GM19468 (cell line): ENCODE measurements at regions not wholly inside any gene's neighbourhood (a gene's known extent, or its start where the extent isn't known, plus 50 kb on each side); places are given as distances from the start of the nearest gene placed in this dataset.
A peak's percentile ranks its signal among the peaks of the same experiment; 100 is the strongest.

ENCODE experiments used
- ATAC-seq: cut with Tn5 transposase; IDR thresholded peaks from one replicate; pipeline ENCODE4 v1.9.1; 2021; ENCODE audit warnings: mild to moderate bottlenecking, moderate library complexity, moderate number of reproducible peaks; ENCODE audit not compliant: unreplicated experiment; ENCODE audit errors: extremely low read depth

DNA sequence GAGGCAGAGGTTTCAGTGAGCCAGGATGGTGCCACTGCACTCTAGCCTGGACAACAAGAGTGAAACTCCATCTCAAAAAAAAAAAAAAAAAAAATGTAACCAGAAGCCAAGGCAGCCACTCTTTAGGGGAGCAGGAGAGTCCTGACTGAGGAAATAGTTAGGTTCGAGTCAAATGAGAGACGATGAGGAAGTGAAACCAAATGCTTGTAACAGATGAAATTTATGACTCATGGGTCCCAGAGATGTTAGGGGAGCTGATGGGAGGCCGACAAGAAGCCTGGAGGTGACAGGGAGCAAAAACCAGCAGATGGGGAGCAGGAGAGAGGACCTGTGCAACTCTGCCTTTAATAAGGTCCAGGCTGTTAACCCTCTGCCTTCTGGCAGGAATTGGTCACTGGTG is 756.1 kb upstream of the DDX18 start:
- ATAC-seq = peak; percentile 46

DNA sequence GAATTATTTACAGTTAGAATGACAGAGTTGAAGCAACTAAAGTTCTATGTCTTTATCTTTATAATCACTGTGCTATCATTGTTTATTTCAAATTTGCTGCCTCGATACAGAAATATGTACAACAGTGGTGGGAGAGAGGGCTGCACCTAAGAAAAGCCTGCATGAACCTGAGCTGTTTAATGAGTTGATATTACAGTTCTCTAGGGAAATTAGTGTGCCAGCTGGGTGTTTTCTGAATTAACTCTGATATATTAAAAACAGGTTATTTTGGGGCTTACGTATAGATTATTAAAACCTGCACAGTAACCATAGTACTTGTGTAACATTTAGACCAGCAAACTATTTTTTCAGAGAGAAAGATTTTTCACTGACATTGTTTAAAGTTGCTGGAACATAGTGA is 750.5 kb upstream of the DDX18 start:
- no peak for ATAC-seq

DNA sequence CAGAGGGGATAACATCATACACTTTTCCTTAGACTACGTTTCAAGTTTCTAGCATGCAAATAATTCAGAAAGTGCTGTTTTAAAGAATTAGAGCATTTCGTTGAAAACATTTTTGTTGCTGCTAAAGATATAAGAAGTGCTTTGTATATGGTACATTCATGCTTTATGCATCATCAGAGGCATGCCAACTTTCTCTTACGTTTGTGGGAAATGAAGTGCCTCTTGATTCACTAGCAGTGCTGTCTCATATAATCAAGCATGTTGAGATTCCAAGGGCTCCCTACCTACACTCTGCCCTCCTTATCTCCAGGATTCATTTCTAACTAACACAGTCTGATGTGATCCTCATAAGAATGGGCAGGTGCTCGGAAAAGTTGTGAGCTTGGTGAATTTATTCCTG is 748.6 kb upstream of the DDX18 start:
- no peak for ATAC-seq

- no peak for ATAC-seq
Measured at GRCh38 chr2:117067900-117068299, 746.6 kb upstream of the DDX18 start.

GRCh38 chr2:117068371-117068770 is 746.1 kb upstream of the DDX18 start:
- ATAC-seq = no peak

GRCh38 chr2:117071556-117072102 is 742.9 kb upstream of the DDX18 start:
- ATAC-seq = no peak

GRCh38 chr2:117074756-117075155 is 739.7 kb upstream of the DDX18 start:
- ATAC-seq = no peak

DNA sequence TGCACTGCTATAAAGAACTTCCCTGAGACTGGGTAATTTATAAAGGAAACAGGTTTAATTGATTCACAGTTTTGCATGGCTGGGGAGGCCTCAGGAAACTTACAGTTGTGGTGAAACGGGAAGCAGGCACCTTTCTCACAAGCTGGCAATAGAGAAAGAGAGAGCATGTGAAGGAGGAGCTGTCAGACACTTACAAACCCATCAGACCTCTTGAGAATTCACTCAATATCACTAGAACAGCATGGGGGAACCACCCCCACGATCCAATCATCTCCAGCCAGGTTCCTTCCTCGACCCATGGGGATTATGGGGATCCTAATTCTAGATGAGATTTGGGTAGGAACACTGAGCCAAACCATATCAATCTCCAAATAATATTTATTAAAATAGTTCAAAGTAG is 729.2 kb upstream of the DDX18 start:
- ATAC-seq = no peak

- no peak for ATAC-seq
Measured at GRCh38 chr2:117085737-117086136, 728.8 kb upstream of the DDX18 start.

DNA sequence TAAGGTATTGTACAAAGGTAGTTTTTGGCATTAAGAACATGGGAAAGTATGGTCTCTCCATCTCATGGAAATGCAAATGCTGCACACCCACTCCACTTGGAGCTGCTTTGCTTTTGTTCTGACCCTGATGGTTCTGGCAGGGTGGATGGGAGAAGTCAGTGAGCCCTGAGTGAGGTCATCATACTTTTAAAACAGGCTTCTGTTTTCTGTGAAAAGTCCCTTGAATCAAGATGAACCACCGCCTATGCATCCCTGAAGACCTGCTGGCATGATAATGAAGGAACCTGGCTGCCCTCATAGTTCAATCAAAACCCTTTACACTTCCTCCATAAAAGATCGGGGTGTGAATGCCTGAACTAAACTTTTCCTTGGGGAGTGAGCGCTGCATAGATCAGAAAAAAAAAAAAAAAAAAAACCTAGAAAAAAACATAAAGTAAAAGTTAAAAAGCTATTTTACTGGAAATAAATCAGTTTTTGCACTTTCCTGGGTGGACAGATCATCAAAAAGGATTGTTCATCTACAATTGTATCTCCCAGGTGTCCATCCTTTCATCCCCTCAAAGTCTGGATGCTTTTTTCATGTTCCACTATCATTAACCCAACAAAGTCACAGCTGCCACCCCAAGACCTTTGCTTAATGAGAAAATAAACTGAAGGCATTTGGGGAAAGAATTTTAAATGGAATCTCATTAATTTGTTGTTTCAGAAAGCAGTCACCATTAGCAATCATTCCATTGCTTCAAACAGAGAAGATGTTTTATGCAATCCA is 728.1 kb upstream of the DDX18 start:
- ATAC-seq = no peak

GRCh38 chr2:117086943-117087250 is 727.6 kb upstream of the DDX18 start:
- no peak for ATAC-seq

DNA sequence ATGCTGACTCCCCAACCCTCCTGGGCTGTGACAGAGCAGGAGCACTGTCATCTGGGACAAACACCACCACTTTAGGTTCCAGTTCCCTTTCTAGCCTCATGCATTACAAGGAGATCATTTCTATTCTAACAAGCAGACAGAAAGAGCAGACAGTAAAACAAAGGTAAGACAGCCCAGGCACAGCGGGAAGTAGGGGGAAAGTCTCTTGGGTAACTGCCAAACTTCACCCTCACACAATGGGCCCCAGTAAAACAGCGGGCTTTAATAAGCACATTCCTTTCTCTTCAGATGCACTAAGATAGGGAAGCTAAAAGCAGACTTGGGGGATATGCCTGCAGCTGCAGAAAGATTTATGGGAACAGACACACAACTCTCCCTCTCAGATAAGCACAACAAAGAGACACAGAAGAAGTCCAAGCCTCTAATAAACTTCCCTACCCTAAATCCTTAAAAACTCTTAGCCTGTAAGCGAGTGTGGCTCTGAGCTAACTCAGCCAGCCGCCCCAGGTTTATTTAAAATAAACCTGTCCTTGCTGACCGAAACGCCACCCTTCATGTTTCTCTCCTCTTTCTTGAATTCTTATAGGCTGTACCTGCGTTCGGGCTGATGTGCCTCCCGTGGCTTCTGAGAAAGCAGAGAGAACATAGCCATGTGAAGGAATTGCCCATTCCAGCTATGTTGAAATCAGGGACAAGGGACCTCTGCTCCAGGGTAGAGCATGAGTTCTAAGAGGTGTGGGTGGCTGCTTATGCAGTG is 726.8 kb upstream of the DDX18 start:
- no peak for ATAC-seq

GRCh38 chr2:117091041-117091837 is 723.3 kb upstream of the DDX18 start:
- no peak for ATAC-seq

DNA sequence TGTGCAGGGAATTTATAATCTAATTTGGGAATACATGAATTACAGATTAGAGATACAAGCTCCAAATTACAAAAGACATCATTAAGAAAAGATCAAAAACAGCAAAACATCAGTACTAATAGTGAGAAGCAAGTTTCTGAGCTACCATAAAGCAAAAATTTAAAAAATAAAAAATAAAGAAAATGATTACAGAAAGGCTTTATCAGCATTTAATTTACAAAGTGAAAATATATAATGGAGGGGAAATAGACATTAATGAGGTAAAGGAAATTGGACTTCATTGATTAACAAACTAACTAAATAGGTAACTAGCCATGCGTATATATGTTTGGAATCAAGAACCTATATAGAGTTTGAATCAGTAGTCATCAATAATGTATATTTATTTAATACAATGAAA is 712.9 kb upstream of the DDX18 start:
- ATAC-seq = no peak

GRCh38 chr2:117108741-117109267 is 705.7 kb upstream of the DDX18 start:
- no peak for ATAC-seq

DNA sequence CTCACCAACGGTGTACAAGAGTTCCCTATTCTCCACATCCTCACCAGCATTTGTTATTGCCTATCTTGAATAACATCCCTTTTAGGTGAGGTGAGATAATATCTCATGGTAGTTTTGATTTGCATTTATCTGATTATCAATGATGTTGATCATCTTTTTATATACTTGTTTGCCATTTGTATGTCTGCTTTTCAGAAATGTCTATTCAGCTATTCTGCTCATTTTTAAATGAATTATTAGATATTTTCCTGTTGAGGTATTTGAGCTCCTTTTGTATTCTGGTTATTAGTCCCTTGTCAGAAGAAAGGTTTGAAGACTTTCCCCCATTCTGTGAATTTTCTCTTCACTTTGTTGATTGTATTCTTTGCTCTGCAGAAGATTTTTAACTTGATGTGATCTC is 695.5 kb upstream of the DDX18 start:
- no peak for ATAC-seq

DNA sequence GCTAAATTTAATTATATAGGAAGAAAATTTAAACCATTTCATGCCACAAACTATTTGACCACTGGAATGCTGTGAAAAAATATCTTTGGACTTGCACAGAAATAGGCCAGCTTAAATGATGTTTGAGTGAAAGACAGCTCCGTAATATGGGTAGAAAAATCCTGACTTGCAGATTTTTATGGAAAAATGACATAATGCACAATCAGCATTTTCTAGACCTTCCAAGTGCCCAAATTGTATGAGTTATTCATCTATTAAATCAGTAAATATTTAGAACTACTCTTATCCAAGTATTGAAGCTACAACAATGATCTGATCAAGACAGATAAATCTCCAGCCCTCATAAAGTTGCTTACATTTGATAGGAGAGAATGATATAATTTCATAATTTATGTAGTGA is 691.1 kb upstream of the DDX18 start:
- ATAC-seq = no peak

GRCh38 chr2:117126656-117127055 is 687.8 kb upstream of the DDX18 start:
- no peak for ATAC-seq

- no peak for ATAC-seq
Measured at GRCh38 chr2:117127680-117128079, 686.8 kb upstream of the DDX18 start.

DNA sequence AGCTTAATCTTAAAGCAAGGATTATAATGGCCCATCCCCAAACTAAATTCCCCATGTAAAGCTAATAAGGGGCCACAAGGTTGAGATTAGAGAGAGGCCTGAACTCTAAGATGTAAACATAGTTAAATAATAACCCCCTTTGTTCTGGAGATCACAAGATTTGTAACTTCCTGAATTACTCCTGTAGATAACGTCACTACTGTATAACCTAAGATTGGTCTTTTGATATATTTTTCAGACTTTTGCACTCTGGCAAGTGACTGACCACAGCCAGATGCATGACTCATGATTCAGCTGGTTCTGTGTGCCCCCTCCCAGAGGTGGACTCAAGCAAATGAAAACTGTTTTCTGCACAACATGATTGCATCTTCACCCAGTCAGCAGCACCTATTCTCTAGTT is 686.0 kb upstream of the DDX18 start:
- ATAC-seq = no peak

- ATAC-seq = no peak
Measured at GRCh38 chr2:117137371-117137770, 677.1 kb upstream of the DDX18 start.
